Right lobe of liver (tissue), 4 donors: ENCODE measurements at regions not wholly inside any gene's neighbourhood (a gene's known extent, or its start where the extent isn't known, plus 50 kb on each side); places are given as distances from the start of the nearest gene placed in this dataset.

Experiments
- CTCF ChIP-seq, 4 donors: fragments of 200-600 bp in 3 of 4; fragments of 450-650 bp in 1 of 4; IDR thresholded peaks; one replicate each; pipeline versions ENCODE4 v1.5.1 to v1.8.0; 2016 to 2022; ENCODE audit warnings: antibody characterized with exemption in 4 of 4, mild to moderate bottlenecking in 2 of 4
- POLR2A ChIP-seq: fragments of 450-650 bp; IDR thresholded peaks from one replicate; pipeline ENCODE4 v1.6.1; 2017; ENCODE audit warnings: antibody characterized with exemption, mild to moderate bottlenecking
- donor health status: DM: no; HTN: no; CAD: no.
- donor health status: DM: no; HTN: no; CAD: no.
- donor health status: DM: no; HTN: yes; CAD: no.

GRCh38 chr4:27628609-27629008 lies 768.0 kb downstream of the STIM2 start:
- no peak for TF ChIP-seq CTCF (IDR thresholded peaks at IDR 0.05)
- no peak for TF ChIP-seq POLR2A
